Amniotic epithelial cell (primary cell): ENCODE measurements at regions not wholly inside any gene's neighbourhood (a gene's known extent, or its start where the extent isn't known, plus 50 kb on each side); places are given as distances from the start of the nearest gene placed in this dataset.
"Not testable (repeated sequence)": the region's sequence is repeated elsewhere in the genome, so short reads cannot be mapped to it uniquely, and the experiment has no call there.

ENCODE experiments used
- DNase-seq: peaks from one replicate; pipeline ENCODE4 v3.0.0-alpha.2; 2010; ENCODE audit warnings: low read depth

DNA sequence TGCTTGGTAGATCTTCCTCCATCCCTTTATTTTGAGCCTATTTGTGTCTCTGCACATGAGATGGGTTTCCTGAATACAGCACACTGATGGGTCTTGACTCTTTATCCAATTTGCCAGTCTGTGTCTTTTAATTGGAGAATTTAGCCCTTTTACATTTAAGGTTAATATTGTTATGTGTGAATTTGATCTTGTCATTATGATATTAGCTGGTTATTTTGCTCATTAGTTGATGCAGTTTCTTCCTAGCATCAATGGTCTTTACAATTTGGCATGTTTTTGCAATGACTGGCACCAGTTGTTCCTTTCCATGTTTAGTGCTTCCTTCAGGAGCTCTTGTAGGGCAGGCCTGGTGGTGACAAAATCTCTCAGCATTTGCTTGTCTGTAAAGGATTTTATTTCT, 72.4 kb downstream of the HNRNPD start:
- DNase-seq = not testable (repeated sequence)

DNA sequence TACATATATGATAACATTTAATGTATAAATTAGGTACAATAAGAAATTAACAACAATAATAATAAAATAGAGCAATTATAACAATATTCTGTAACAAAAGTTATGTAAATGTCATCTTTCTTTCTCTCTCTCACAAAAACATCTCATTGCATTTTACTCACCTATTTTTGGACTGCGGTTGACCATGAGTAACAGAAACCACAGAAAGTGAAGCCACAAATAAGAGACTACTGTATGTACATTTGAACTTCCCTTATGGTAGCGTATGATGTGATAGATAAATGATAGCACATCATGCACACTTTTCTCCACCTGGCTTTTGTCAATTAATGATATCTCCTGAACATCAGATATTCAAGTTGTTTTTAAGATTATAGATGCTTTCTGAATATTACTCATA, 80.5 kb downstream of the HNRNPD start:
- no peak for DNase-seq

DNA sequence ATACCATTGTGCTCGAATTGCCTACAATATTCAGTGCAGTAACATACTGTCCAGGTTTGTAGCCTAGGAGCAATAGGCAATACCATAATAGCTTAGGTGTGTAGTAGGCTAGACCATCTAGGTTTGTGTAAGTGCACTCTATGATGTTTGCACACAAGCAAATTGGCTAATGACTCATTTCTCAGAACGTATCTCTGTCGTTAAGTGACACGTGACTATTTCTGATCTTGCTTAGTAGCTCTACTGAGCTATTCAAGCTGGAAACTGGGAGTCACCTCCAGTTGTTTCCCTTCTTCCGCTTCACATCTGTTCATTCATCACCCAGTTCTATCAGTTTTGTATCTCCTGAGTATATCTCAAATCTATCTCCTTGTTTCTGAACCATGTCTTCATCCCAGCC, 86.1 kb downstream of the HNRNPD start:
- DNase-seq = no peak

DNA sequence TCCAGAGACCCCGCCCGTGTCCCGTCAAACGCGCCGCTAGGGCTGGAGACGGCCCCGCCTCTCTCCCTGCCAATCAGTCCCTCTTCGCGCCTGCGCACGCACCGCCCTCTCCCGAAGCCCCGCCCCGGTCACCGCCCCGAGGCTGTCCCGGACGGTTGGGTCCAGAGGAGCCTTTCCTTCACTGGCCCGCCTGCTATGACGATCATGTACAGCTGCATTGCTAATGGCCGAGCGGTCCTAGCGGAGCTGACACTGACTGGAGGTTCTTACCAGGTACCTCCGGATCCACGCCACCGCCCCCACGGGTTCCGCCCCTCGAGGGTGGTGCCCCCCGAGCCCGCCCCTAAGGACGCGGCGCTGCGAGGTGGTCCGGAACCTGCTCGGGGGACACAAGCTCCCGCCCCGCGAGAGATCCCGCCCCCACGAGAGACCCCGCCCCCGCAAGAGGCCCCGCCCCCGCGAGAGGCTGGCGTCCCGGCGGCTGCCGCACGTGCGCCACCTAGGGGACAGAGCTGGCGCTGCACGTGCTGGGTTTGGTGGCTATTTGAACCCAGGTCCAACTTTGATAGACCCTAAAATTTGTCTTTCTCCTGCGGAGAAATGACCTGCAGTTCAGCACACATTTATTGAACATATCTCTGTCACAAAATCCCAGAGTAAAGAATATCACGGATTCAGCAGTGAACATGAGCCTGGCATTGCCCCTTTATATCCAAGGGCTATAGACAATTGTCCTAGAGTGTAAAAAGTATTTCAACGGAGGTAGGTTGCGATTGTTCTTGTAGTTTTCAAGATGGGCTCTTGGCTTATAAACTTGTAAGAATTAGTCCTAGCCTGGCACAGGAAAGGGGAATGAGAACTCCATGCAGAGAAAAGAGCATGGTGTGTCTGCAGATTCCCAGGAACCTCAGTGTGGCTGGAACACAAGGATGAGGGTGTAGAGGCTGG, 88.7 kb downstream of the HNRNPD start:
- DNase-seq = peak; percentile 99

DNA sequence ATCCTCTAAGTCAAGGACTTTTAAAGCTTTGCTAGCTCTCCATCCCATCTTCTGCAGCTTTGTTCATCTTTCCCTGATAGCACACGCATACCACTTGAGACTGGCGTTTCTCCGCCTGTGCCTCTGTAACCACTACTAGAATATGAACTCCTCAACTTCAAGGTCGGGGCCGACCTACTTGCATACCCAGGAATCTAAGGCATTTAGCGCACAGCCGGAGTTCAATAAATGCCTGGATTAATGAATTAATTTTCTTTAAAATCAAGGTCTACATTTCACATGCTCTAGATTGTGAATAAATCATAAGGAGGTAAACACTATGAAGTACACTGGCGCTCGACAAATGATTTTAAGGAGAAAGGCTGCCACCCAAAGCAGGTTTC, 89.3 kb downstream of the HNRNPD start:
- peak; percentile 29 for DNase-seq

DNA sequence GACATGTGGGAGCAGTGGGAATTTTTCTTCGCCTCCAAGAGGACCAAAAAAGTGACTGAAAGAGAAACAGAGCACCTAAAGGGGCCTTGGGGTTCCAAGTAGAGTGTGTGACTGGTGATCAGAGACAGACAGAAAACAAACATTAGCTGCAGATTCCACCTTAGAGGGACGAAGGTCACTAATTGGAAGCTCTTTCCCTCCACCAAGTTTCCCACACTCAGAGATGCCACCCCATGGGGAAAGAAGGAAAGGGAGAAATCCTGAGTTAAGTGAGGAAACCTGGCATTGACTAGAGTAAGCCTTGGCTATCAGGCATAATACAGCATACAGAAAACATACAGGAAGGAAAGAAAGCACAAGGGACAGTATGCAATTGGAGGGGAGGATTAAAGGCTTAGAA, 90.9 kb downstream of the HNRNPD start:
- no peak for DNase-seq

DNA sequence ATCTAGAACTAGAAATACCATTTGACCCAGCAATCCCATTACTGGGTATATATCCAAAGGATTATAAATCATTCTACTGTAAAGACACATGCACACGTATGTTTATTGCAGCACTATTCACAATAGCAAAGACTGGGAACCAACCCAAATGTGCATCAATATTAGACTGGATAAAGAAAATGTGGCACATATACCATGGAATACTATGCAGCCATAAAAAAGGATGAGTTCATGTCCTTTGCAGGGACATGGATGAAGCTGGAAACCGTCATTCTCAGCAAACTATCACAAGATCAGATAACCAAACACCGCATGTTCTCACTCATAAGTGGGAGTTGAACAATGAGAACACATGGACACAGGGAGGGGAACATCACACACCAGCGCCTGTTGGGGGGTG, 94.2 kb downstream of the HNRNPD start:
- not testable (repeated sequence) for DNase-seq

DNA sequence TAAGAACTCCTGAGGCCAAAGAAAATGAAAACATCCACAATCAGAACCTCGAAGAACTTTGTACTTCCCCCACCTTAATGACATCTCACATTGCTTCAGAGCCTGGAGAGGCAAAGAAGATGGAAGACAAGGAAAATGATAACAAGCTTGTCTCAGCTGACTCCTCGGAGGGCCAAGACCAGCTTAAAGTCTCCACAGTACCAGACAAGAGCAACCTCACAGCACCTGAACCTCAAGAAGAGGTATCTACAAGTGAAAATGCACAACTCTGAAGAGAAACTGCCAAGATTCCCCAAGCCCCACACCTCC, 97.5 kb downstream of the HNRNPD start:
- DNase-seq = no peak

DNA sequence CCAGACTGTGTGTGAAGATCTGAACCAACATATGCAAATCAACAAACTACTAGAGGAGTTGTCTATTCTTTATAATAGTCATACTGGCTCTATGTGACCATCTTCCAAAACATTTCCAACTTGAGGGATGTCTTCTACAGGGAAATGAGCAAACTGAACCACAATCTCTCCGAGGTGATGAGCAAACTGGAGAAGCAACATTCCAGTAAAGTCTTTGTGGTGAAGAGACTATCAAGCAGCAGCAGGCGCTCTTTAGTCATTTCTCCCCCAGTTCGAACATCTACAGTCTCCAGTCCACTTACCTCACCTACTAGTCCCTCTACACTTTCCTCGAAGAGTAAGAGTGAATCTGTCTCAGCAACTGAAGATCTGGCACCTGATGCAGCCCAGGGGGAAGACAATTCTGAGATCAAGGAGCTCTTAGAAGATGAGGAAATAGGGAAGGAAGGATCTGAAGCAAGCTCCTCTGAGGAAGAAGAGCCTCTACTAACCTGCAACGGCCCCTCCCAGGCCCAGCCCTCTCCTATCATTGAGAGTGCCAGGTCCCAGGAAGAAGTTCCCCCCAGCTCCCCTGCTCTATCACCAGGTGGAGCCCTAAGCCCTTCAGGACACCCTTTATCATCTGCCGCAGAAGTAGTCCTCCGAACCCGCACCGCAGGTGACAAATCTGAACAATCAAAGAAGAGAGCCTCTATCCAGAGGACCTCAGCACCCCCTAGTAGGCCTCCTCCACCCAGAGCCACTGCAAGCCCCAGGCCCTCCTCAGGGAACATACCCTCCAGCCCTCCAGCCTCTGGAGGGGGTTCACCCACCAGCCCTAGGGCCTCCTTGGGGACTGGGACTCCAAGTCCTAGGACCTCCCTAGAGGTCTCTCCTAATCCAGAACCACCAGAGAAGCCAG, 98.1 kb downstream of the HNRNPD start:
- no peak for DNase-seq

DNA sequence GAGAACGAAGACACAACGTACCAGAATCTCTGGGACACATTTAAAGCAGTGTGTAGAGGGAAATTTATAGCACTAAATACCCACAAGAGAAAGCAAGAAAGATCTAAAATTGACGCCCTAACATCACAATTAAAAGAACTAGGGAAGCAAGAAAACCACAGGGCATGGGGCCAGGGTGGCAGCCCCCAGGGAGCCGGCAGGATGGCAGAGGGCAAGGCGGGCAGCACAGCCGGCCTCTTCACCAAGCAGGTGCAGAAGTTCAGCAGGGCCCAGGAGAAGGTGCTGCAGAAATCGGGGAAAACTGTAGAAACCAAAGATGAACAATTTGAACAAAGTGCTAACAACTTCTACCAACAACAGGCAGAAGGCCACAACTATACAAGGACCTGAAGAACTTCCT, 99.1 kb downstream of the HNRNPD start:
- DNase-seq = not testable (repeated sequence)

DNA sequence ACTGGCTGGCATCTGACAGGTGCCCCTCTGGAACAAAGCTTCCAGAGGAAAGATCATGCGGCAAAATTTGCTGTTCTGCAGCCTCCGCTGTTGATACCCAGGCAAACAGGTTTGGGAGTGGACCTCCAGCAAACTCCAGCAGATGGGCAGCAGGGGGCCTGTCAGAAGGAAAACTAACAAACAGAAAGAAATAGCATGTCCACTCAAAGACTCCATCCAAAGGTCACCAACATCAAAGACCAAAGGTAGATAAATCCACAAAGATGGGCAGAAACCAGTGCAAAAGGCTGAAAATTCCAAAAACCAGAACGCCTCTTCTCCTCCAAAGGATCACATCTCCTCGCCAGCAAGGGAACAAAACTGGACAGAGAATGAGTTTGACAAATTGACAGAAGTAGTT, 101.3 kb downstream of the HNRNPD start:
- DNase-seq = not testable (repeated sequence)

DNA sequence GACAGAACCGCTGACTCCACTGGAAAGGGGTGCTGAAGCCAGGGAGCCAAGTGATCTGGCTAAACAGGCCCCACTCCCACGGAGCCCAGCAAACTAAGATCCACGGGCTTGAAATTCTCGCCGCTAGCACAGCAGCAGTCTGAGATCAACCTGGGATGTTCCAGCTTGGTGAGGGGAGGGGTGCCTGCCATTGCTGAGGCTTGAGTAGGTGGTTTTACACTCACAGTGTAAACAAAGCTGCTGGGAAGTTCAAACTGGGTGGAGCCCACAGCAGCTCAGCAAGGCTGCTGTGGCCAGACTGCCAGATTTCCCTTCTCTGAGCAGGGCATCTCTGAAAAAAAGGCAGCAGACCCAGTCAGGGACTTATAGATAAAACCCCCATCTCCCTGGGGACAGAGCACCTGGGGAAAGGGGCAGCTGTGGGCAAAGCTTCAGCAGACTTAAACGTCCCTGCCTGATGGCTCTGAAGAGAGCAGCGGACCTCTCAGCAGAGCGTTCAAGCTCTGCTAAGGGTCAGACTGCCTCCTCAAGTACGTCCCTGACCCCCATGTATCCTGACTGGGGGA, 101.8 kb downstream of the HNRNPD start:
- DNase-seq = not testable (repeated sequence)

DNA sequence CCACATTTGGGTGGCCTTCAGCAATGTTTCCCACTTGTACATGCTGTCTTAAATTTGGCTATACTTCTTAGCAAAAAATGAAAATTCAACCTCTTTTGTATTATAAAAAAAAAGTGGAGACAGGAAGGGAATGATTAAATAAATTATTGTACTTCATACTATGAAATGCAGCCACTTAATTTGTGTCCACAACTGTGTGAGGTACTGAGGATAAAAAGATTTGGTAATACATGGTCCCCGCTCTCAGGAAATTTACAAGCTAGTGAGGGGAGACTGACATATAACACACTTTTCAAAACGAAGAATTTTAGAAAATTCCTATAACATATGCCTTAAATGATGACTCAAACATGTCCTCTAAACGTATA, 105.0 kb downstream of the HNRNPD start:
- DNase-seq = no peak

DNA sequence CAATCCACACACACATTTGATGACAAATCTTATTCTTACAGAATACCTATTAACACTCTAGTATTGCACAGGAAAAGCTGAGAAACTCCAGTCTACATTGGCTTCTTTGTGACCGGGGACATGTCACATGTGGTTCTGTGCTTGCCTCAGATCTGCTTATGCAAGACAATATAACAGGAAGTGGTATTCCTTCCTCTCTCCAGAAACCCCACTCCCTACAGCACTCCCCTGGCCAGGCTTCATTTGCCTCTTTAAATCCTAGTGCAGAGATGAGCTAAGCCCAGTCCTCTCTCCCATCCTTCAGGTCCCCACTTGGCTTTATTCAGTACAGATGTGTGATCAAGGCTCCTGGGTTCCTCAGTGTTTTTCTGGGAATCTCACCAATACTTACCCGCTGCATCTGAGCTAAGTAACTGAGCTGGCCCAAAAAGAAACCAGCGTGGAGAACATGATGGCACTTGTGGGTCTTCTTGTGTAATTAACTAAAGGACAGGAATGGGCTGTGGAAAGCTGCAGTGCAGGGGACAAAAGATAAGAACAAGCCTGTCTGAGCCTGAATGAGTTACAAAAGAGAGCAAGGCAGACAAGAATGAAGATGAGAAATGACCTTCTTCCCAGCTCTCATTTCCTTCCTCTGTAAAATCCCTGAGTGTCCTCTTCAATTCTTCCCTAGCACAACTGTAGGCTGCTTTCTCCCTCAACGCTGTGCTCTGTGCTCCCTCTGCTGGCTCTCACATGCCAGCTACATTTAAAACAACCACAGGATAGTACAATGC, 105.6 kb downstream of the HNRNPD start:
- peak; percentile 37 for DNase-seq

DNA sequence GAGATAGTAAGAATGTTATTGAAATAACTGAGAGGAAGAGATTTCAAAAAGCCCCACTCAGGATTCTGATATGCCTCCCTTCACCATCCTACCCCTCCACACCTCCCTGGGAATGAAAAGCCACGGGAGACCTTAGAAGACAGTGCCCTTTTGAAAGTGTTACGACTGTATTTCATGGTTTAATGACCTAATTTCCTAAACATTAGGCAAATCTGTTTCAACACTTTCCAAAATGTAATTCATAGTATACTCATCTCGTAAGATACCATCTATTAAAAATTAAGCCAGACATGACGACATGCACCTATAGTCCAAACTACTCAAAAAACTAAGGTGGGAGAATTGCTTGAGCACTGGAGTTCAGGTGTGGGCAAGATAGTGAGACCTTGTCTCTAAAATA, 106.3 kb downstream of the HNRNPD start:
- no peak for DNase-seq

DNA sequence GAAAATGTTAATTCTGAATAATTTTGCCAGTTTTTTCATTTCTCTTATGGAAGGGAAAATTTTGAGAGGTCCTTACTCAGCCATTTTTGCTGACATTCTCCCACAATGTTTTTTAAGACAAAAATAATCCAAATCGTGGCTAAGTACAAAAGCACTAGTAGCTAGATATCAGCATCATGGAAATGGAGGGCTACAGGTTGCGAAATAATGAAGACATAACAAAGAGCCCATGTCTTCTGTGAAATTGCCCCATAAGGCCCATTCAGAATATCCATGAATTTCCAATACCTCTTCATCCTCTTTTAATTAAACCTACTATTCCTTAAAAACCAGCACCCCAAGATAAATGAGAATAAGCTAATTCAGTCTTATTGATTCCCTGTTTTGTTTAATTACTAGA, 107.4 kb downstream of the HNRNPD start:
- no peak for DNase-seq

DNA sequence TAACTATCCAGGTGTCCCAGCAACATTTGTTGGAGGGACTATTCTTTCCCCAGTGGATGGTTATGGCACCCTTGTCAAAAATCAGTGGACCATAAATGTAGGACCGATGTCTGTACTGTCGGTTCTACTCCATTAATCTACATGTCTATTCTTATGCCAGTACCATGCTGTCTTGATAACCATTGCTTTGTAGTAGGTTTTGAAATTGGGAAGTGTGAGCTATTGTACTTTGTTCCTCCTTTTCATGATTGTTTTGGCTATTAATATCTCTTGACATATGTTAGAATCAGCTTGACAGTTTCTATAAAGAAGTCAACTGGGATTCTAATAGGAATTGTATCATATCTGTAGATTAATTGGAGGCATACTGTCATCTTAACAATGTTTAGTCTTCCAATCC, 112.7 kb downstream of the HNRNPD start:
- no peak for DNase-seq

DNA sequence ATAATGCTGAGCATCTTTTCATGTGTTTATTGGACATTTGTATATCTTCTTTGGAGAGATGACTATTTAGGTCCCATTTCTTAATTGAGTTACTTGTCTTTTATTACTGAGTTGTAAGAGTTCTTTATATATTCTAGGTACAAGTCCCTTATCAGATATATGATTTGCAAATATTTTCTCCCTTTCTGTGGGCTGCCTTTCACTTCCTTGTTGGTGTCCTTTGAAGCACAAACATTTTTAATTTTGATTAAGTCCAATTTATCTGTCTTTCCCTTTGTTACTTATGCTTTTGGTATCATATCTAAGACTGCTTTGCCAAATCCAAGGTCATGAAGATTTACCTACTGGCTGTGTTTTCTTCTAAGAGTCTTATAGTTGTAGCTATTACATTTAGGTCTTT, 113.2 kb downstream of the HNRNPD start:
- no peak for DNase-seq

DNA sequence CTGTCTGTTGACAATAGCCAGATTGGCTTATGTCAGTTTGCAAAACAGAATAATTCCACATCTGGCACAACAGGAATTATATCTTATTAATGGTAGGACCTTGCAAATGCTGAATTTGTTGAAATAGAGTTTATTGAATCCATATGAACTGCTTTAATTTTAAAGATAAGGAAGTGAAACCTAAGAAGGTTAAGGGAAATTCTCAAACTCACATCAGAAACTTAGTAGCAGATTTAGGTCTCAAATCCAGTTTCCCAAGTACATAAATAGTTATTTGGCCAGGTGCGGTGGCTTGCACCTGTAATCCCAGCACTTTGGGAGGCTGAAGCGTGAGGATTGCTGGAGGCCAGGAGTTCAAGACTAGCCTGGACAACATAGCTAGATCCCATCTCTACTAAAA, 117.1 kb downstream of the HNRNPD start:
- DNase-seq = no peak

DNA sequence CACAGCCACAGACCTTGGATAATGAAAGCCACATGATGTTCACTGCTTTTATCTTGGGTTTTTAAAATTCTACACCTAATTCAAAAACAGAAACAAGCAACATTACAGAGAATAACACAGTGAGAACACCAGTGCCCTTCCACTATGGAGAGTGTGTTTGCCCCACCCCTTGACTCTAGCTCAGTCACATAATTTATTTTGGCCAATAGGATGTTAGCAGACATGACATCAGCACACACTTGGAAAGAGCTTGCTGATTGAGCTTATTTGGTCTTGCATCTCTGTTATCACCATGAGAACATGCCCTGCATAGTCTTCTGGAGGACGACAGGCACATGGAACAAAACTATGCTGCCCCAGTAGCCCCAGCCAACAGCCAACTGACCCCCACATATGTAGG, 118.1 kb downstream of the HNRNPD start:
- DNase-seq = no peak

DNA sequence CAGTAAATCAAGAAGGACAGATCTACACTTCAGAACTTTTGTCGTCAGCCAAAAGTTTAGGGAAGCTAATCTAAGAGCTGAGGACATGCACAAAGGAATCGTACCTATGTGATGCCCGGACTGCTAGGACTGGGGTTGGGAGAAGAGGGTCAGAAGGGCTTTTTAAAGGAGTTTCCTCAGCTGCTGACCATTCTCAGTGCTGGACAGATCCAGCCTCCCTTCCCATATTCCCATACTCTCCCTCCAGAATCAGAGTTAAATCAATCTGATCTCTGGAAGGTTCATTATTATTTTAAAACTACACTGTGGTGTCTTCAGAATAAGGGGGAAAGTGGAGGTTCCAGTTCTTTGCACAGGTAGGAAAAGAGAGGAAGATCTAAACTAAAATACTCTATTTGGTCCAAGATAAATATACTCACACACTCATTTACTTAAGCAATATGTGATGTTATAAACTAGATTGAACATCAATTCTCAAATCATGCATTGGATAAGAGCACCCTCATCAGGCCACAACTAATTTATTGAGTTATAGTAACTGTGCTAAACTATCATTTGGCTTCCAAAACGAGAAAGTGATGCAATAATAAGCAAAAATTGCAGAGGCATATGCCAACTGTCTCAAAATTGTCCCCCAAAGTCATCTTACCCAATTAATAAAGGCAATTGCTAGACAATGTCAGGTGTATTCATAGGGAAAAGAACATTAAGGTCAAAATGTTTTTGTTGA, 124.7 kb downstream of the HNRNPD start:
- no peak for DNase-seq
